ENCODE measurements at regions not wholly inside any gene's neighbourhood (a gene's known extent, or its start where the extent isn't known, plus 50 kb on each side); places are given as distances from the start of the nearest gene placed in this dataset.

GRCh38 chr3:72473156-72473555 lies 375.1 kb downstream of the SHQ1 start:
- POLR2A ChIA-PET (ENCODE audit: partially characterized antibody): no interaction called here
- TF ChIP-seq TCF12 (IDR thresholded peaks at IDR 0.05; ENCODE audit: low read depth, low read length) (no peak), TAF7 (optimal IDR thresholded peaks at IDR 0.05; ENCODE audit: borderline replicate concordance, low read depth, low read length) (no peak), USF2 (IDR thresholded peaks at IDR 0.05; ENCODE audit: low read length) (no peak), CHD2 (IDR thresholded peaks at IDR 0.05; ENCODE audit: low read length) (no peak)

More at GRCh38 chr3:72473156-72473555, 375.1 kb downstream of the SHQ1 start:
- Histone ChIP-seq H3K56ac (replicated peaks; ENCODE audit: insufficient read length, low read depth, low read length) (no peak overlapping the region), H4K8ac (ENCODE audit: extremely low read depth, insufficient read depth, low read length) (no peak overlapping the region), H4K20me1 (replicated peaks in 1 of 2; ENCODE audit: control insufficient read depth in 1 of 2, insufficient read depth in 2 of 2, low read length in 2 of 2) (no peaks in the 10 kb centered on the region), H3K79me1 (ENCODE audit: low read depth, low read length) (no peaks in the 10 kb centered on the region), H3K4me1 (replicated peaks in 1 of 4; ENCODE audit: control insufficient read depth in 3 of 4, insufficient read depth in 4 of 4, low read length in 3 of 4) (peaks cover 0 to 3% (median 0%) of the 10 kb centered on the region in 4 experiments; a peak in 1 of 7 replicates), H3K23ac (ENCODE audit: insufficient read length) (no peak overlapping the region), H3K4ac (replicated peaks; ENCODE audit: insufficient read length, low read depth, low read length) (no peak overlapping the region), H4K91ac (replicated peaks; ENCODE audit: insufficient read length, low read length) (no peak overlapping the region), H3K36me3 (ENCODE audit: control insufficient read depth in 2 of 4, insufficient read depth in 4 of 4, low read length in 3 of 4) (no peaks in the 10 kb centered on the region), H2AK5ac (ENCODE audit: low read depth, low read length) (no peak overlapping the region), H3K4me2 (ENCODE audit: insufficient read depth in 1 of 2, low read depth in 2 of 2, low read length in 2 of 2) (no peak overlapping the region), H3K9me3 (ENCODE audit: insufficient read depth in 2 of 2, low read depth in 1 of 2, low read length in 1 of 2) (no peaks in the 10 kb centered on the region), H2BK5ac (ENCODE audit: low read depth, low read length) (no peak overlapping the region), H3K4me3 (ENCODE audit: extremely low read depth in 1 of 4, insufficient read depth in 2 of 4, low read depth in 3 of 4, low read length in 4 of 4) (no peak overlapping the region), H3K23me2 (ENCODE audit: low read depth, low read length) (no peaks in the 10 kb centered on the region; the same call in 1 of the 2 replicates), H3K18ac (ENCODE audit: extremely low read depth, low read length) (no peak overlapping the region), H2BK12ac (ENCODE audit: low read depth, low read length) (no peak overlapping the region), H3K14ac (ENCODE audit: insufficient read length) (no peak overlapping the region), H4K5ac (ENCODE audit: insufficient read length, low read depth, low read length) (no peak overlapping the region), H2AFZ (ENCODE audit: low read length) (no peak overlapping the region), H3K9ac (replicated peaks in 1 of 4; ENCODE audit: extremely low read depth in 1 of 4, low read depth in 3 of 4, low read length in 3 of 4) (no peak overlapping the region), H3K79me2 (ENCODE audit: control insufficient read depth in 1 of 2, insufficient read depth in 2 of 2, low read length in 2 of 2) (no peaks in the 10 kb centered on the region), H2BK120ac (replicated peaks; ENCODE audit: low read depth, low read length) (no peak overlapping the region), H2BK20ac (ENCODE audit: low read length) (no peak overlapping the region), H3K27me3 (replicated peaks in 1 of 4; ENCODE audit: control insufficient read depth in 3 of 4, extremely low read depth in 1 of 4, insufficient read depth in 3 of 4, low read length in 3 of 4) (no peaks in the 10 kb centered on the region), H2BK15ac (ENCODE audit: low read length) (no peak overlapping the region), H3K27ac (ENCODE audit: low read depth, low read length) (no peak overlapping the region)
- WGBS, 2 experiments (ENCODE audit: extremely low coverage in 1 of 2, insufficient coverage in 1 of 2, insufficient read length in 1 of 2, insufficient replicate concordance in 2 of 2, low coverage in 1 of 2, low lambda C conversion rate in 2 of 2, missing lambda C conversion rate in 1 of 2): 65% methylated on average over 5 of the region's 5 CpGs; no CpG with 5 or more reads in 1 of the 2 experiments
- CTCF ChIA-PET (ENCODE audit: partially characterized antibody): interaction anchor here (0.9 to 1.2 kb wide), 2 partner anchors 11 to 126 kb away, joined by 3 read pairs; no protein-coding TSS in a partner anchor
- DNase-seq (ENCODE audit: low read depth in 1 of 2, low spot score in 2 of 2) (no peak), FAIRE-seq (no peak)

All from H1 (cell line).